HEK293T (cell line): ENCODE measurements at regions not wholly inside any gene's neighbourhood (a gene's known extent, or its start where the extent isn't known, plus 50 kb on each side); places are given as distances from the start of the nearest gene placed in this dataset.

Experiments used
- ARNT ChIP-seq: fragments of 450-650 bp; IDR thresholded peaks from 2 replicates; pipeline ENCODE4 v1.6.1; 2017; ENCODE audit warnings: mild to moderate bottlenecking
- BHLHE40 ChIP-seq: fragments of 450-650 bp; IDR thresholded peaks from 2 replicates; pipeline ENCODE4 v1.6.1; 2016; ENCODE audit warnings: mild to moderate bottlenecking, moderate library complexity, borderline replicate concordance
- TARDBP ChIP-seq: fragments of 450-650 bp; IDR thresholded peaks from 2 replicates; pipeline ENCODE4 v1.6.1; 2016

DNA sequence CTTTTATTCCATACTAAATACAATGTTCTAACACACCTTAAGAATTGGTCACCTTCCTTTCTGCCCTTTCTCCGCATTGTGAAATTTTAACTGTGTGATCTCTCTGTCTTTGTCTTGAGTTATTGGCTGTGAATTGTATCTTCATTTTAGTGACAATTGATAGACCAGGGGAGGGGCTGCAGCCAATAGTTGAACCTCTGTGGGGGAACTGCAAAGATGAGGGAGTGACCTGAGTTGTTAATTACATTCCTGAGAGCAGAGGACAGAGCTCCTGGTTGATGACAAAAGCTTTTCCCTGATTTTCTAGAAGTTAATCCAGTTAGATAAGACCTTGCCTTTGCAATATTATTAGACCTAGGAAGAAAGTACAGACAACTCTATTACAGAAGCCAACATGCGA is 1535.7 kb downstream of the BRINP3 start:
- TF ChIP-seq TARDBP (no peak), BHLHE40 (no peak), ARNT (no peak)
